Kidney (tissue), 13 donors: ENCODE measurements at regions not wholly inside any gene's neighbourhood (a gene's known extent, or its start where the extent isn't known, plus 50 kb on each side); places are given as distances from the start of the nearest gene placed in this dataset.
A peak's percentile ranks its signal among the peaks of the same experiment; 100 is the strongest.

Experiments used
- DNase-seq, 5 donors: peaks; one replicate each; pipeline ENCODE4 v3.0.0-alpha.2; 2013 to 2020
- FAIRE-seq: peaks from 2 replicates; lab custom pipeline; 2012; peaks lifted over from hg19 to GRCh38; lab: Jason Lieb, UNC
- H3K27ac ChIP-seq, 2 donors: one replicate each; pipeline ENCODE4 v1.7.0; 2013; ENCODE audit warnings: low read depth in 2 of 2, low read length in 2 of 2, inconsistent platforms in 1 of 2
- H3K27me3 ChIP-seq: one replicate; pipeline ENCODE4 v1.7.1; 2013; ENCODE audit warnings: low read length, inconsistent platforms; ENCODE audit not compliant: control insufficient read depth, insufficient read depth
- H3K36me3 ChIP-seq, 3 donors: one replicate each; pipeline versions ENCODE4 v1.7.0 to v1.7.1; 2013; ENCODE audit warnings: low read length in 3 of 3, control low read depth in 1 of 3, inconsistent platforms in 1 of 3; ENCODE audit not compliant: insufficient read depth in 3 of 3, control insufficient read depth in 2 of 3
- H3K4me1 ChIP-seq, 3 donors: one replicate each; pipeline versions ENCODE4 v1.7.0 to v1.7.1; 2013; ENCODE audit warnings: low read length in 3 of 3, inconsistent platforms in 1 of 3, low read depth in 1 of 3; ENCODE audit not compliant: control insufficient read depth in 2 of 3, insufficient read depth in 2 of 3
- H3K4me3 ChIP-seq, 3 donors: one replicate each; pipeline versions ENCODE4 v1.7.0 to v1.8.1; 2013; ENCODE audit warnings: low read length in 3 of 3, control low read depth in 1 of 3, inconsistent platforms in 1 of 3
- H3K9ac ChIP-seq, 3 donors: one replicate each; pipeline versions ENCODE4 v1.7.0 to v1.7.1; 2013; ENCODE audit warnings: low read length in 3 of 3, control low read depth in 1 of 3, inconsistent platforms in 1 of 3
- H3K9me3 ChIP-seq, 3 donors: one replicate each; pipeline versions ENCODE4 v1.7.0 to v1.7.1; 2013; ENCODE audit warnings: low read length in 3 of 3, control low read depth in 1 of 3, inconsistent platforms in 1 of 3; ENCODE audit not compliant: control insufficient read depth in 2 of 3, insufficient read depth in 1 of 3
- CTCF ChIP-seq: IDR thresholded peaks from 3 replicates; pipeline ENCODE4 v1.5.1; 2012; ENCODE audit warnings: mild to moderate bottlenecking, moderate library complexity, borderline replicate concordance; ENCODE audit not compliant: insufficient read depth; ENCODE audit errors: extremely low read depth
- intact Hi-C: fragments of 100-400 bp; cut with DNase I; formaldehyde crosslinking; loops from one replicate; pipeline ENCODE4 v1.11.1; 2022
- donor health status: control.
- donor health status: control.
- donor health status: control.
- donor health status: control.
- donor health status: control.
- donor health status: DM: yes; HTN: yes; CAD: no.
- donor health status: Normal renal cell carcinoma (clear cell type).

GRCh38 chr6:97958134-97958533 lies 675.1 kb upstream of the MMS22L start:
- Histone ChIP-seq H3K9me3 (no peaks in the 10 kb centered on the region), H3K27me3 (no peaks in the 10 kb centered on the region), H3K9ac (no peak overlapping the region), H3K4me3 (no peak overlapping the region), H3K36me3 (no peaks in the 10 kb centered on the region), H3K4me1 (no peaks in the 10 kb centered on the region), H3K27ac (no peak overlapping the region)
- no peak for TF ChIP-seq CTCF
- DNase-seq (peak in 1 of 5 donors; percentile 76), FAIRE-seq (no peak)
- intact Hi-C loops = no loop called here

- Histone ChIP-seq H3K9ac (no peak overlapping the region), H3K27ac (no peak overlapping the region), H3K9me3 (no peaks in the 10 kb centered on the region), H3K27me3 (no peaks in the 10 kb centered on the region), H3K36me3 (no peaks in the 10 kb centered on the region), H3K4me1 (no peaks in the 10 kb centered on the region), H3K4me3 (no peak overlapping the region)
- TF ChIP-seq CTCF = no peak
- DNase-seq (no peak), FAIRE-seq (no peak)
- intact Hi-C loops = no loop called here
These were observed 680.2 kb upstream of the MMS22L start for GRCh38 chr6:97963193-97963592.

- Histone ChIP-seq H3K27me3 (no peaks in the 10 kb centered on the region), H3K4me1 (no peaks in the 10 kb centered on the region), H3K4me3 (no peak overlapping the region), H3K27ac (no peak overlapping the region), H3K9ac (no peak overlapping the region), H3K36me3 (no peaks in the 10 kb centered on the region), H3K9me3 (no peaks in the 10 kb centered on the region)
- no peak for TF ChIP-seq CTCF
- DNase-seq = no peak
- no peak for FAIRE-seq
- intact Hi-C loops = no loop called here
These were observed 686.0 kb upstream of the MMS22L start for GRCh38 chr6:97969065-97969464.

- Histone ChIP-seq H3K9ac (no peak overlapping the region), H3K27ac (no peak overlapping the region), H3K4me1 (no peaks in the 10 kb centered on the region), H3K36me3 (no peaks in the 10 kb centered on the region), H3K4me3 (no peak overlapping the region), H3K27me3 (no peaks in the 10 kb centered on the region), H3K9me3 (no peaks in the 10 kb centered on the region)
- DNase-seq (no peak), FAIRE-seq (no peak)
- no peak for TF ChIP-seq CTCF
- intact Hi-C loops = no loop called here
These were observed 694.1 kb upstream of the MMS22L start for GRCh38 chr6:97977084-97977483.
